GM12878 (cell line): ENCODE measurements at regions not wholly inside any gene's neighbourhood (a gene's known extent, or its start where the extent isn't known, plus 50 kb on each side); places are given as distances from the start of the nearest gene placed in this dataset.

Experiments used
- ATAC-seq: fragments of 200-7000 bp; cut with Tn5 transposase; 3 replicates; pipeline ENCODE4 v1.9.1; 2020; ENCODE audit warnings: mild to moderate bottlenecking, moderate library complexity
- BruUV-seq: library from RNA; stranded (reverse); fragments of 400-500 nt; replicated peaks from 2 replicates; lab custom pipeline; 2021; lab: Mats Ljungman, UMichigan
- CTCF ChIA-PET: fragments of 300-600 bp; sonication (Branson Sonifier 250); formaldehyde crosslinking; extraction: SDS; loops from one replicate; lab custom pipeline; 2021; ENCODE audit warnings: inconsistent platforms; lab: Yijun Ruan, JAX
- POLR2A ChIA-PET: fragments of 350-600 bp; formaldehyde crosslinking; extraction: SDS; loops from one replicate; lab custom pipeline; 2021; ENCODE audit warnings: inconsistent platforms; lab: Charles Lee
- RAD21 ChIA-PET: fragments of 300-600 bp; sonication (Branson Sonifier 250); formaldehyde crosslinking; loops from one replicate; lab custom pipeline; 2023; ENCODE audit warnings: antibody characterized with exemption; ENCODE audit not compliant: unreplicated experiment; lab: Charles Lee
- SMC1A ChIA-PET: fragments of 300-600 bp; sonication (Branson Sonifier 250); formaldehyde crosslinking; loops from one replicate; lab custom pipeline; 2023; ENCODE audit not compliant: unreplicated experiment, uncharacterized antibody; lab: Charles Lee
- DNase-seq: peaks from one replicate; pipeline ENCODE4 v3.0.0-alpha.2; 2011; ENCODE audit warnings: low read depth, low spot score
- FAIRE-seq: peaks from 3 replicates; lab custom pipeline; 2011; peaks lifted over from hg19 to GRCh38; lab: Jason Lieb, UNC
- H2AFZ ChIP-seq: 2 replicates; pipeline ENCODE4 v1.6.0; 2011; ENCODE audit warnings: low read depth, low read length, control low read depth; ENCODE audit not compliant: control insufficient read depth
- H3K27ac ChIP-seq: 2 replicates; pipeline ENCODE4 v1.5.1; 2011; ENCODE audit warnings: control low read depth; ENCODE audit not compliant: control insufficient read depth, insufficient read depth
- H3K27me3 ChIP-seq, 2 experiments: replicated peaks in 1 of 2; 2 replicates each; pipeline versions ENCODE4 v1.6.0 to v1.6.1; 2011; ENCODE audit warnings: low read length in 1 of 2; ENCODE audit not compliant: control insufficient read depth in 2 of 2, insufficient read depth in 2 of 2
- H3K36me3 ChIP-seq, 2 experiments: 2 replicates each; pipeline ENCODE4 v1.5.1; 2011; ENCODE audit warnings: low read length in 1 of 2; ENCODE audit not compliant: control insufficient read depth in 2 of 2, insufficient read depth in 2 of 2
- H3K4me1 ChIP-seq: 2 replicates; pipeline ENCODE4 v1.6.1; 2011; ENCODE audit warnings: mild to moderate bottlenecking, low read length, moderate library complexity, mixed read lengths; ENCODE audit not compliant: control insufficient read depth, insufficient read depth
- H3K4me2 ChIP-seq: 2 replicates; pipeline ENCODE4 v1.6.0; 2011; ENCODE audit warnings: control low read depth; ENCODE audit not compliant: control insufficient read depth, insufficient read depth
- H3K4me3 ChIP-seq: fragments of 200-600 bp; sonication (generic); 2 replicates; pipeline ENCODE4 v1.5.1; 2016
- H3K79me2 ChIP-seq: 2 replicates; pipeline ENCODE4 v1.6.0; 2011; ENCODE audit warnings: low read length; ENCODE audit not compliant: control insufficient read depth, insufficient read depth
- H3K9ac ChIP-seq: 2 replicates; pipeline ENCODE4 v1.8.0; 2011; ENCODE audit warnings: low read length, control low read depth, mixed read lengths; ENCODE audit not compliant: control insufficient read depth, insufficient read depth
- H3K9me3 ChIP-seq: replicated peaks from 3 replicates; pipeline ENCODE4 v1.5.1; 2011; ENCODE audit warnings: mild to moderate bottlenecking, low read length; ENCODE audit not compliant: control insufficient read depth, insufficient read depth
- H4K20me1 ChIP-seq: 2 replicates; pipeline ENCODE4 v1.6.0; 2011; ENCODE audit not compliant: control insufficient read depth, insufficient read depth
- IKZF1 ChIP-seq: fragments of 450-650 bp; conservative IDR thresholded peaks from 2 replicates; pipeline ENCODE4 v1.6.1; 2017; ENCODE audit warnings: antibody characterized with exemption, mild to moderate bottlenecking
- IKZF2 ChIP-seq, 2 experiments: fragments of 450-650 bp; IDR thresholded peaks; 2 replicates each; pipeline ENCODE4 v1.6.1; 2017; ENCODE audit warnings: mild to moderate bottlenecking in 2 of 2, moderate library complexity in 2 of 2
- MLLT1 ChIP-seq: fragments of 450-650 bp; IDR thresholded peaks from 2 replicates; pipeline ENCODE4 v1.6.1; 2016; ENCODE audit warnings: mild to moderate bottlenecking
- NFIC ChIP-seq: IDR thresholded peaks from 2 replicates; pipeline ENCODE4 v1.6.1; 2012; ENCODE audit warnings: low read depth, mild to moderate bottlenecking, inconsistent platforms, low read length, moderate library complexity
- PAX5 ChIP-seq: IDR thresholded peaks from 2 replicates; pipeline ENCODE4 v1.6.1; 2011; ENCODE audit warnings: low read depth, low read length, borderline replicate concordance
- RUNX3 ChIP-seq: IDR thresholded peaks from 2 replicates; pipeline ENCODE4 v1.6.1; 2012; ENCODE audit warnings: low read length, inconsistent platforms
- ZNF217 ChIP-seq: fragments of 450-650 bp; IDR thresholded peaks from 2 replicates; pipeline ENCODE4 v1.6.1; 2017; ENCODE audit warnings: antibody characterized with exemption, mild to moderate bottlenecking
- WGBS: methylation state at CpG from one replicate; pipeline ENCODE4 v1.1.6; 2016; ENCODE audit warnings: low lambda C conversion rate; ENCODE audit not compliant: insufficient replicate concordance, insufficient coverage; ENCODE audit errors: missing lambda C conversion rate; 5-methylcytosine and 5-hydroxymethylcytosine counted together
- in situ Hi-C: fragments of 300-500 bp; cut with MboI; formaldehyde crosslinking; loops from 9 replicates; pipeline ENCODE4 v1.14.3; 2018; ENCODE audit warnings: mixed read lengths
- intact Hi-C: fragments of 100-400 bp; cut with micrococcal nuclease; formaldehyde crosslinking; loops from one replicate; pipeline ENCODE4 v1.14.2; 2022; ENCODE audit not compliant: unreplicated experiment

- no peak for TF ChIP-seq ZNF217
- TF ChIP-seq MLLT1 = peak; percentile 46; the same call in 1 of the 2 replicates
- 0 out of 2 replicates have a peak, but pooled peaks have one; percentile 11 for TF ChIP-seq PAX5
- TF ChIP-seq IKZF2 (IDR thresholded peaks at IDR 0.05) = peak in 1 of 2 experiments; percentile 33; a peak in 2 of 4 replicates
- TF ChIP-seq NFIC = no peak
- peak; percentile 93 for TF ChIP-seq RUNX3
- 0 out of 2 replicates have a peak, but pooled peaks have one; percentile 38 for TF ChIP-seq IKZF1
- H3K36me3 ChIP-seq = no peaks in the 10 kb centered on the region
- FAIRE-seq = no peak
- SMC1A ChIA-PET = interaction anchor here (0.6 to 2.7 kb wide), 9 partner anchors 9 to 1482 kb away, joined by 3 to 14 read pairs (median 3); no protein-coding TSS in a partner anchor
- no peak overlapping the region for H2AFZ ChIP-seq
- in situ Hi-C loops (loop anchor here (25.0 kb wide), 1 partner anchor 1128 kb away; no protein-coding TSS in a partner anchor), intact Hi-C loops (no loop called here)
- no peak for DNase-seq
- H3K9ac ChIP-seq = no peak overlapping the region
- no peak overlapping the region for H3K27ac ChIP-seq
- 53% methylated on average over 3 of the region's 3 CpGs for WGBS
- no TSS peak for BruUV-seq
- no peaks in the 10 kb centered on the region for H3K4me1 ChIP-seq
- RAD21 ChIA-PET = interaction anchor here (1.2 kb wide), 1 partner anchor 20 kb away, joined by 4 read pairs; no protein-coding TSS in a partner anchor
- CTCF ChIA-PET = interaction anchor here (0.7 to 3.9 kb wide), 7 partner anchors 7 to 604 kb away, joined by 3 to 16 read pairs (median 5); no protein-coding TSS in a partner anchor
- H3K4me2 ChIP-seq = no peak overlapping the region
- H3K4me3 ChIP-seq = no peak overlapping the region
- no peaks in the 10 kb centered on the region for H3K79me2 ChIP-seq
- no peaks in the 10 kb centered on the region; the same call in 2 of the 3 replicates for H3K9me3 ChIP-seq
- H4K20me1 ChIP-seq = no peaks in the 10 kb centered on the region
- POLR2A ChIA-PET = interaction anchor here (0.7 kb wide), 1 partner anchor 28 kb away, joined by 3 read pairs; no protein-coding TSS in a partner anchor
- ATAC-seq = peak; percentile 52
- no peaks in the 10 kb centered on the region for H3K27me3 ChIP-seq
These were observed 209.9 kb downstream of the ZNF365 start for GRCh38 chr10:62583876-62584615.
